COLO829 (cell line): ENCODE measurements at regions not wholly inside any gene's neighbourhood (a gene's known extent, or its start where the extent isn't known, plus 50 kb on each side); places are given as distances from the start of the nearest gene placed in this dataset.
"Not testable (repeated sequence)": the region's sequence is repeated elsewhere in the genome, so short reads cannot be mapped to it uniquely, and the experiment has no call there.

Experiments
- DNase-seq: peaks from one replicate; pipeline ENCODE4 v3.0.0; 2012; ENCODE audit warnings: low spot score

- no peak for DNase-seq
These were observed 102.0 kb upstream of the LSM6 start for GRCh38 chr4:146073517-146073916.

GRCh38 chr4:146072376-146072775 lies 103.1 kb upstream of the LSM6 start:
- no peak for DNase-seq

- DNase-seq = no peak
These were observed 104.1 kb upstream of the LSM6 start for GRCh38 chr4:146071390-146071789.

- DNase-seq = no peak
These were observed 112.4 kb upstream of the LSM6 start for GRCh38 chr4:146063143-146063542.

- no peak for DNase-seq
These were observed 113.2 kb upstream of the LSM6 start for GRCh38 chr4:146062340-146062739.

- no peak for DNase-seq
These were observed 113.7 kb upstream of the LSM6 start for GRCh38 chr4:146061610-146062334.

- no peak for DNase-seq
These were observed 115.7 kb upstream of the LSM6 start for GRCh38 chr4:146059865-146060264.

- no peak for DNase-seq
These were observed 116.4 kb upstream of the LSM6 start for GRCh38 chr4:146059151-146059550.

GRCh38 chr4:146058531-146058930 lies 117.0 kb upstream of the LSM6 start:
- DNase-seq = no peak

- DNase-seq = no peak
These were observed 116.1 kb upstream of the ZNF827 start for GRCh38 chr4:146054676-146055075.

GRCh38 chr4:146053891-146054290 lies 115.3 kb upstream of the ZNF827 start:
- DNase-seq = no peak

- DNase-seq = no peak
These were observed 113.2 kb upstream of the ZNF827 start for GRCh38 chr4:146051728-146052391.

GRCh38 chr4:146051223-146051622 lies 112.6 kb upstream of the ZNF827 start:
- no peak for DNase-seq

- DNase-seq = no peak
These were observed 111.2 kb upstream of the ZNF827 start for GRCh38 chr4:146049802-146050201.

- not testable (repeated sequence) for DNase-seq
These were observed 109.1 kb upstream of the ZNF827 start for GRCh38 chr4:146047768-146048167.

GRCh38 chr4:146041139-146042004 lies 102.7 kb upstream of the ZNF827 start:
- no peak for DNase-seq

- DNase-seq = no peak
These were observed 102.0 kb upstream of the ZNF827 start for GRCh38 chr4:146040623-146041022.

- no peak for DNase-seq
These were observed 94.5 kb upstream of the ZNF827 start for GRCh38 chr4:146033149-146033548.

GRCh38 chr4:146032234-146032860 lies 93.7 kb upstream of the ZNF827 start:
- no peak for DNase-seq

- no peak for DNase-seq
These were observed 91.5 kb upstream of the ZNF827 start for GRCh38 chr4:146029939-146030710.

- DNase-seq = no peak
These were observed 90.5 kb upstream of the ZNF827 start for GRCh38 chr4:146029147-146029546.

- DNase-seq = no peak
These were observed 89.1 kb upstream of the ZNF827 start for GRCh38 chr4:146027761-146028160.
